ENCODE measurements at regions not wholly inside any gene's neighbourhood (a gene's known extent, or its start where the extent isn't known, plus 50 kb on each side); places are given as distances from the start of the nearest gene placed in this dataset.

DNA sequence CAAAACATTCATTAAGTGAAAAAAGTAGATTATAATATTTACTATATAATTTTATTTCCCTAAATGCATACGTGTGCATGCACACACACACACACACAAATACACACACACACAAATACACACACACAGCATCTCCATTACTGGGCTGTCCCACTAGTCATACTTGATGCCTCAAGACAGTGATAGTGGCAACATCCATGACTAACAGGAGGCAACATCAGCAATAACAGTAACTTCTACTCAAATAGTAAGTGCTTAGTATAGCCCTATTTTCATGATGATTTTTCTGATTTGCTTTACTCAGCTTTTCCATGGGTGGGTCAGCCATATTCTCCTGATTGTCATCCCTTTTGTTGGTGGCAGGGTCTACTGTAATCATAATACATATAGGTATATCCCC lies 325.9 kb upstream of the TEX13C start:
- Histone ChIP-seq H4K91ac (ENCODE audit: insufficient read depth, low read depth, low read length) (no peak overlapping the region), H2BK120ac (ENCODE audit: low read depth, low read length) (no peak overlapping the region), H3K27me3 (ENCODE audit: control insufficient read depth, insufficient read depth, low read length) (no peaks in the 10 kb centered on the region), H3K9ac (ENCODE audit: low read depth, low read length) (no peak overlapping the region), H3K36me3 (ENCODE audit: control insufficient read depth, insufficient read depth, low read length) (no peaks in the 10 kb centered on the region), H4K20me1 (ENCODE audit: insufficient read depth, low read length) (no peaks in the 10 kb centered on the region), H3K9me3 (ENCODE audit: control insufficient read depth, insufficient read depth, low read length) (no peaks in the 10 kb centered on the region), H3K56ac (ENCODE audit: extremely low read depth, insufficient read depth, low read length) (no peak overlapping the region), H3K4me1 (ENCODE audit: control insufficient read depth, insufficient read depth, low read length) (no peaks in the 10 kb centered on the region), H2BK15ac (ENCODE audit: low read depth, low read length) (no peak overlapping the region), H3K27ac (ENCODE audit: insufficient read depth, low read length) (no peak overlapping the region), H2AFZ (replicated peaks; ENCODE audit: low read length, poor library complexity) (no peak overlapping the region), H2BK20ac (ENCODE audit: low read depth, low read length) (no peak overlapping the region), H2AK5ac (ENCODE audit: low read depth, low read length) (no peak overlapping the region), H2AK9ac (replicated peaks; ENCODE audit: low read depth, low read length, poor library complexity) (no peak overlapping the region), H3K4ac (ENCODE audit: low read depth, low read length) (no peak overlapping the region), H3K18ac (ENCODE audit: low read depth, low read length) (no peak overlapping the region), H3K23ac (ENCODE audit: low read depth, low read length) (no peak overlapping the region), H3K79me1 (ENCODE audit: low read depth in 1 of 2, low read length in 2 of 2) (no peaks in the 10 kb centered on the region), H3K4me2 (ENCODE audit: low read depth, low read length) (no peak overlapping the region), H4K8ac (ENCODE audit: low read depth in 2 of 2, low read length in 2 of 2) (no peak overlapping the region), H3K4me3 (ENCODE audit: insufficient read depth, low read depth, low read length) (no peak overlapping the region), H2BK5ac (ENCODE audit: low read depth, low read length, poor library complexity, severe bottlenecking) (no peak overlapping the region), H4K5ac (ENCODE audit: low read depth, low read length) (no peak overlapping the region), H3K9me1 (ENCODE audit: insufficient read depth, low read length) (no peaks in the 10 kb centered on the region), H3K14ac (replicated peaks; ENCODE audit: low read depth, low read length) (no peak overlapping the region)
- dilution Hi-C loops (cut with HindIII; ENCODE audit: low sequenced_read_pairs, unreplicated experiment) (no loop called here), in situ Hi-C loops (cut with MboI; ENCODE audit: low sequenced_read_pairs) (no loop called here), intact Hi-C loops (cut with micrococcal nuclease) (no loop called here)
- ChIA-PET CTCF (no interaction called here), POLR2A (ENCODE audit: unreplicated experiment) (no interaction called here)
- TF ChIP-seq MXI1 (IDR thresholded peaks at IDR 0.05; ENCODE audit: borderline replicate concordance, low read depth, low read length): no peak
- TF ChIP-seq FOS (IDR thresholded peaks at IDR 0.05; ENCODE audit: low read depth, low read length): no peak
- TF ChIP-seq SMC3 (IDR thresholded peaks at IDR 0.05; ENCODE audit: low read depth, low read length): no peak
- no peak for TF ChIP-seq CHD1 (IDR thresholded peaks at IDR 0.05; ENCODE audit: low read depth, low read length)
- no peak for TF ChIP-seq USF2 (IDR thresholded peaks at IDR 0.05; ENCODE audit: low read depth, low read length)
- no peak for TF ChIP-seq MAZ (IDR thresholded peaks at IDR 0.05; ENCODE audit: borderline replicate concordance, low read depth, low read length)
- TF ChIP-seq RCOR1 (IDR thresholded peaks at IDR 0.05; ENCODE audit: insufficient replicate concordance, low read length): no peak
- no peak for TF ChIP-seq RAD21 (IDR thresholded peaks at IDR 0.05; ENCODE audit: low read length)
- TF ChIP-seq POLR2A (IDR thresholded peaks at IDR 0.05; ENCODE audit: low read depth, low read length): no peak
- no peak for TF ChIP-seq ELK1 (IDR thresholded peaks at IDR 0.05; ENCODE audit: borderline replicate concordance, low read depth, low read length)
- TF ChIP-seq NFE2L2 (IDR thresholded peaks at IDR 0.05; ENCODE audit: low read depth, low read length): no peak
- no peak for TF ChIP-seq RFX5 (IDR thresholded peaks at IDR 0.05; ENCODE audit: low read depth, low read length)
- TF ChIP-seq, protein P1, sequence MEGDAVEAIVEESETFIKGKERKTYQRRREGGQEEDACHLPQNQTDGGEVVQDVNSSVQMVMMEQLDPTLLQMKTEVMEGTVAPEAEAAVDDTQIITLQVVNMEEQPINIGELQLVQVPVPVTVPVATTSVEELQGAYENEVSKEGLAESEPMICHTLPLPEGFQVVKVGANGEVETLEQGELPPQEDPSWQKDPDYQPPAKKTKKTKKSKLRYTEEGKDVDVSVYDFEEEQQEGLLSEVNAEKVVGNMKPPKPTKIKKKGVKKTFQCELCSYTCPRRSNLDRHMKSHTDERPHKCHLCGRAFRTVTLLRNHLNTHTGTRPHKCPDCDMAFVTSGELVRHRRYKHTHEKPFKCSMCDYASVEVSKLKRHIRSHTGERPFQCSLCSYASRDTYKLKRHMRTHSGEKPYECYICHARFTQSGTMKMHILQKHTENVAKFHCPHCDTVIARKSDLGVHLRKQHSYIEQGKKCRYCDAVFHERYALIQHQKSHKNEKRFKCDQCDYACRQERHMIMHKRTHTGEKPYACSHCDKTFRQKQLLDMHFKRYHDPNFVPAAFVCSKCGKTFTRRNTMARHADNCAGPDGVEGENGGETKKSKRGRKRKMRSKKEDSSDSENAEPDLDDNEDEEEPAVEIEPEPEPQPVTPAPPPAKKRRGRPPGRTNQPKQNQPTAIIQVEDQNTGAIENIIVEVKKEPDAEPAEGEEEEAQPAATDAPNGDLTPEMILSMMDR (conservative IDR thresholded peaks at IDR 0.05; ENCODE audit: low read depth, low read length): no peak
- no peak for TF ChIP-seq CEBPB (IDR thresholded peaks at IDR 0.05; ENCODE audit: low read depth, low read length)
- no peak for TF ChIP-seq MAFK (IDR thresholded peaks at IDR 0.05; ENCODE audit: low read depth, low read length)
- ATAC-seq (ENCODE audit: low read depth) (no peak), DNase-seq (no peak)
- WGBS, 2 experiments (ENCODE audit: extremely low coverage in 2 of 2, insufficient read length in 1 of 2): no CpG with 5 or more reads among the region's 1 CpG
- BruUV-seq (replicated peaks): no TSS peak
